Neural crest cell (in vitro differentiated cells): ENCODE measurements at regions not wholly inside any gene's neighbourhood (a gene's known extent, or its start where the extent isn't known, plus 50 kb on each side); places are given as distances from the start of the nearest gene placed in this dataset.

Source experiments
- DNase-seq: peaks from one replicate; pipeline ENCODE4 v3.0.0; 2021; ENCODE audit warnings: low read depth, mixed read lengths, low spot score
- H3K27ac Mint-ChIP-seq: one replicate; pipeline ENCODE4 v1.8.0; 2021; ENCODE audit warnings: mild to moderate bottlenecking, mixed read lengths; ENCODE audit not compliant: unreplicated experiment
- H3K27me3 Mint-ChIP-seq: 2 replicates; pipeline ENCODE4 v1.8.0; 2021; ENCODE audit warnings: low read depth, mild to moderate bottlenecking, mixed read lengths
- H3K36me3 Mint-ChIP-seq: 2 replicates; pipeline ENCODE4 v1.8.0; 2021; ENCODE audit warnings: low read depth, mild to moderate bottlenecking, mixed read lengths
- H3K4me1 Mint-ChIP-seq: 2 replicates; pipeline ENCODE4 v1.8.0; 2021; ENCODE audit warnings: mixed read lengths
- H3K4me3 Mint-ChIP-seq: one replicate; pipeline ENCODE4 v1.8.0; 2021; ENCODE audit warnings: mild to moderate bottlenecking, mixed read lengths
- H3K9me3 Mint-ChIP-seq: 2 replicates; pipeline ENCODE4 v1.8.0; 2021; ENCODE audit warnings: mixed read lengths
- CTCF ChIP-seq: fragments of 200-600 bp; sonication (generic); conservative IDR thresholded peaks from 2 replicates; pipeline ENCODE4 v1.5.0; 2021; ENCODE audit warnings: antibody characterized with exemption, mild to moderate bottlenecking

DNA sequence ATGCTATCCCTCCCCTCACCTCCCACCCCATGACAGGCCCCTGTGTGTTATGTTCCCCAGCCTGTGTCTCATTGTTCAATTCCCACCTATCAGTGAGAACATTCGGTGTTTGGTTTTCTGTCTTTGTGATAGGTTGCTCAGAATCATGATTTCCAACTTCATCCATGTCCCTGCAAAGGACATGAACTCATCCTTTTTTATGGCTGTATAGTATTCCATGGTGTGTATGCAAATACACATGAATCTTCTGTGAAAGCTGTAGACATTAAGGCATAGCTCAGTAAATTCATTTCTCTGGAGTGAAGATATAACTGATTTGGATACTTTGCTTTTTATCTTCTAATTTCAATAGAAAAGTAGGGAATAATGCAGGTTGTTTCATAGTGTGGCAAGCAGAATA lies 125.8 kb upstream of the C1QTNF9B start:
- Mint-ChIP-seq H3K4me1 (no peaks in the 10 kb centered on the region), H3K27ac (no peak overlapping the region), H3K27me3 (no peaks in the 10 kb centered on the region), H3K4me3 (no peak overlapping the region), H3K9me3 (no peaks in the 10 kb centered on the region), H3K36me3 (peaks cover 3% of the 10 kb centered on the region)
- no peak for DNase-seq
- TF ChIP-seq CTCF, result no peak

DNA sequence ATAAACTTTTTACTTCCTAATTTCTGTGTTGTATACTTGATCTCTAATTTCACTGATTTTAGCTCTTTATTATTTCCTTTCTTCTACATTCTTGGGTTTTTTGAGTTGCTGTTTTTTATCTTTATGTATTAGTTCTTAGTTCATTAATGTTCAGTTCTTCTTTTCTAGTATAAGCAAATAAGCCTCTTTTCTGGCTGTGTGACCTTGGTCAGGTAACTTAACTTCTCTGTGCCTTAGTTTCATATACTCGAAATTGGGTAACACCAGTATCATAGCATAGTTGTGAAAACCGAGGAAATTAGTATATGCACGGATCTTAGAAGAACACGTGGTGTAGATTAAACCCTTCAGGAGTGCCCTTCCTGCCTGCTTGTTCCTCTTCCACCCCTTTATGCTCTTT lies 130.2 kb upstream of the C1QTNF9B start:
- no peak overlapping the region for H3K4me3 Mint-ChIP-seq
- no peaks in the 10 kb centered on the region for H3K4me1 Mint-ChIP-seq
- TF ChIP-seq CTCF, result no peak
- no peak for DNase-seq
- H3K27ac Mint-ChIP-seq, result no peak overlapping the region
- no peaks in the 10 kb centered on the region for H3K27me3 Mint-ChIP-seq
- peaks cover 5% of the 10 kb centered on the region for H3K36me3 Mint-ChIP-seq
- H3K9me3 Mint-ChIP-seq, result peaks cover 6% of the 10 kb centered on the region

DNA sequence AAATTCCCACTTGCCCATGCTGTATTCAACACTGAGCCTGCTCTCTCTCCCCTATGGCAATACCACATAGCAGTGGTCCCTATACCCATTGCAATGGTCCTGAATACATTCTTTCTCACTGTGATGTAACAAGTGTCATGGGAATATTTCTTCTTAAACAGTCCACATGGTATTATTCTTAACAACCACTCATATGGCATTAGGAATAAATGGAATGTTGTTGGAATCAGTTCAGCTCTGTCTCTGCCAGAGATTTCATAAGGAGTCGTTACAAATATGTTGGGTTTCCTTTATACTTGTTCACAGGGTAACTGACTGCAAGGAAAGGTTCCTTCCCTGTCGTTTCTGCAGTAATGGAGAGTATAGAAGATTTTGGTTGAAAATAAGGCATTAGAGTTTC lies 128.3 kb upstream of the SPATA13 start:
- no peak for TF ChIP-seq CTCF
- H3K27ac Mint-ChIP-seq, result no peak overlapping the region
- DNase-seq, result no peak
- H3K9me3 Mint-ChIP-seq, result peaks cover 6% of the 10 kb centered on the region
- H3K4me1 Mint-ChIP-seq, result peaks cover 8% of the 10 kb centered on the region
- H3K27me3 Mint-ChIP-seq, result no peaks in the 10 kb centered on the region
- H3K4me3 Mint-ChIP-seq, result no peak overlapping the region
- peaks cover 5% of the 10 kb centered on the region for H3K36me3 Mint-ChIP-seq

DNA sequence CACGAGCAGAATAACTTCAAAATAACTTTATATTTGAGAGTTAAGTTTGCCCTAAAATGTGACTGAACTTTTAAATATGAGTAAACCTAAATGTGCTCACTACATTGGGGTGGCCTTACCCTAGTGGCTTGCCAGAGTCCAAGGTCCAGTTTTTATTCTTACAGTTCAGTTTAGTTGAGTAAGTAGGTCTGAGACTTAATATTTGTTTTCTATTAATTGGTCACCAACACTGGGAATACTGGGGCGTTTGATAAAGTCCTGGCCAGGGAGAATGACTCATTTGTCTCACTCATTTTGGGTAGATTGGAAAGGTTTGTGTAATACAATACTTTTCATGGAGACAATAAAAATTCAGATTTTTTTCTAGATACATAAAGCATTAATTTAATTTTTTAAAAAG lies 127.8 kb upstream of the SPATA13 start:
- no peak for DNase-seq
- peaks cover 3% of the 10 kb centered on the region for H3K36me3 Mint-ChIP-seq
- no peaks in the 10 kb centered on the region for H3K27me3 Mint-ChIP-seq
- peaks cover 8% of the 10 kb centered on the region for H3K4me1 Mint-ChIP-seq
- no peak overlapping the region for H3K4me3 Mint-ChIP-seq
- H3K9me3 Mint-ChIP-seq, result peaks cover 6% of the 10 kb centered on the region
- TF ChIP-seq CTCF, result no peak
- no peak overlapping the region for H3K27ac Mint-ChIP-seq

- no peak overlapping the region for H3K27ac Mint-ChIP-seq
- no peak overlapping the region for H3K4me3 Mint-ChIP-seq
- peaks cover 3% of the 10 kb centered on the region for H3K36me3 Mint-ChIP-seq
- no peaks in the 10 kb centered on the region for H3K27me3 Mint-ChIP-seq
- H3K9me3 Mint-ChIP-seq, result peaks cover 6% of the 10 kb centered on the region
- H3K4me1 Mint-ChIP-seq, result peaks cover 15% of the 10 kb centered on the region
- no peak for TF ChIP-seq CTCF
- DNase-seq, result no peak
Observed at GRCh38 chr13:24033527-24034302, 126.8 kb upstream of the SPATA13 start.
